ENCODE measurements at regions not wholly inside any gene's neighbourhood (a gene's known extent, or its start where the extent isn't known, plus 50 kb on each side); places are given as distances from the start of the nearest gene placed in this dataset.
"Not testable (repeated sequence)": the region's sequence is repeated elsewhere in the genome, so short reads cannot be mapped to it uniquely, and the experiment has no call there.

- no peak for DNase-seq (ENCODE audit: low read depth)
Observed at GRCh38 chr15:93823971-93824913, 407.1 kb upstream of the MCTP2 start.

- DNase-seq (ENCODE audit: low read depth) = no peak
Observed at GRCh38 chr15:93820566-93820965, 410.8 kb upstream of the MCTP2 start.

- DNase-seq (ENCODE audit: low read depth) = no peak
Observed at GRCh38 chr15:93819826-93820225, 411.5 kb upstream of the MCTP2 start.

GRCh38 chr15:93816815-93817214 lies 414.5 kb upstream of the MCTP2 start:
- no peak for DNase-seq (ENCODE audit: low read depth)

GRCh38 chr15:93811305-93811704 lies 420.1 kb upstream of the MCTP2 start:
- DNase-seq (ENCODE audit: low read depth) = no peak

GRCh38 chr15:93809516-93809915 lies 421.8 kb upstream of the MCTP2 start:
- no peak for DNase-seq (ENCODE audit: low read depth)

GRCh38 chr15:93803421-93804152 lies 427.8 kb upstream of the MCTP2 start:
- no peak for DNase-seq (ENCODE audit: low read depth)

- no peak for DNase-seq (ENCODE audit: low read depth)
Observed at GRCh38 chr15:93801206-93801605, 430.2 kb upstream of the MCTP2 start.

- no peak for DNase-seq (ENCODE audit: low read depth)
Observed at GRCh38 chr15:93800805-93801204, 430.6 kb upstream of the MCTP2 start.

GRCh38 chr15:93789441-93789840 lies 441.9 kb upstream of the MCTP2 start:
- DNase-seq (ENCODE audit: low read depth) = no peak

GRCh38 chr15:93780073-93780472 lies 451.3 kb upstream of the MCTP2 start:
- no peak for DNase-seq (ENCODE audit: low read depth)

GRCh38 chr15:93779341-93779740 lies 452.0 kb upstream of the MCTP2 start:
- no peak for DNase-seq (ENCODE audit: low read depth)

- no peak for DNase-seq (ENCODE audit: low read depth)
Observed at GRCh38 chr15:93771196-93772030, 459.9 kb upstream of the MCTP2 start.

GRCh38 chr15:93770788-93771187 lies 460.6 kb upstream of the MCTP2 start:
- no peak for DNase-seq (ENCODE audit: low read depth)

GRCh38 chr15:93762036-93762435 lies 469.3 kb upstream of the MCTP2 start:
- no peak for DNase-seq (ENCODE audit: low read depth)

GRCh38 chr15:93759629-93760028 lies 471.7 kb upstream of the MCTP2 start:
- DNase-seq (ENCODE audit: low read depth) = no peak

GRCh38 chr15:93758824-93759223 lies 472.5 kb upstream of the MCTP2 start:
- DNase-seq (ENCODE audit: low read depth) = no peak

- no peak for DNase-seq (ENCODE audit: low read depth)
Observed at GRCh38 chr15:93748710-93749109, 482.7 kb upstream of the MCTP2 start.

- DNase-seq (ENCODE audit: low read depth) = not testable (repeated sequence)
Observed at GRCh38 chr15:93734976-93735375, 496.4 kb upstream of the MCTP2 start.

GRCh38 chr15:93730724-93731123 lies 500.6 kb upstream of the MCTP2 start:
- no peak for DNase-seq (ENCODE audit: low read depth)

- DNase-seq (ENCODE audit: low read depth) = no peak
Observed at GRCh38 chr15:93722165-93722564, 509.2 kb upstream of the MCTP2 start.

- no peak for DNase-seq (ENCODE audit: low read depth)
Observed at GRCh38 chr15:93720607-93721006, 510.8 kb upstream of the MCTP2 start.
